Loucy (cell line): ENCODE measurements at regions not wholly inside any gene's neighbourhood (a gene's known extent, or its start where the extent isn't known, plus 50 kb on each side); places are given as distances from the start of the nearest gene placed in this dataset.

Experiments used
- H2AFZ ChIP-seq: fragments of 200-600 bp; sonication (generic); 2 replicates; pipeline ENCODE4 v1.6.0; 2016; ENCODE audit warnings: antibody characterized with exemption, mild to moderate bottlenecking, low read length, moderate library complexity
- H3F3A ChIP-seq: fragments of 200-600 bp; 2 replicates; pipeline ENCODE4 v1.6.0; 2016; ENCODE audit warnings: antibody characterized with exemption, low read depth, mild to moderate bottlenecking
- H3K27me3 ChIP-seq: fragments of 200-600 bp; sonication (generic); 2 replicates; pipeline ENCODE4 v1.6.1; 2014; ENCODE audit warnings: low read length, mild to moderate bottlenecking; ENCODE audit not compliant: insufficient read depth, poor library complexity, severe bottlenecking
- H3K36me3 ChIP-seq: fragments of 200-600 bp; sonication (generic); 2 replicates; pipeline ENCODE4 v1.6.1; 2016; ENCODE audit warnings: low read length; ENCODE audit not compliant: insufficient read depth
- H3K4me1 ChIP-seq: fragments of 200-600 bp; sonication (generic); 2 replicates; pipeline ENCODE4 v1.5.1; 2014; ENCODE audit warnings: low read length, mild to moderate bottlenecking; ENCODE audit not compliant: insufficient read depth, poor library complexity, severe bottlenecking
- H3K4me2 ChIP-seq: fragments of 200-600 bp; sonication (generic); 2 replicates; pipeline ENCODE4 v1.6.0; 2014; ENCODE audit warnings: antibody characterized with exemption, low read length, low read depth, mild to moderate bottlenecking; ENCODE audit not compliant: poor library complexity, severe bottlenecking
- H3K4me3 ChIP-seq: fragments of 200-600 bp; sonication (generic); 2 replicates; pipeline ENCODE4 v1.5.1; 2014; ENCODE audit warnings: low read length, mild to moderate bottlenecking, mixed read lengths; ENCODE audit not compliant: poor library complexity, severe bottlenecking
- H3K79me2 ChIP-seq: fragments of 200-600 bp; sonication (generic); 2 replicates; pipeline ENCODE4 v1.6.1; 2014; ENCODE audit warnings: low read length; ENCODE audit not compliant: insufficient read depth
- H3K9ac ChIP-seq: fragments of 200-600 bp; sonication (generic); 2 replicates; pipeline ENCODE4 v1.6.0; 2014; ENCODE audit warnings: mild to moderate bottlenecking, low read depth, low read length, moderate library complexity; ENCODE audit not compliant: poor library complexity, severe bottlenecking
- H3K9me2 ChIP-seq: fragments of 200-600 bp; sonication (generic); replicated peaks from 2 replicates; pipeline ENCODE4 v1.6.1; 2016; ENCODE audit warnings: low read depth, low read length, mixed read lengths
- H3K9me3 ChIP-seq: fragments of 200-600 bp; sonication (generic); 2 replicates; pipeline ENCODE4 v1.6.1; 2014; ENCODE audit warnings: mild to moderate bottlenecking, antibody characterized with exemption, low read length, low read depth; ENCODE audit not compliant: insufficient read depth
- H4K20me1 ChIP-seq: fragments of 200-600 bp; sonication (generic); 2 replicates; pipeline ENCODE4 v1.6.0; 2014; ENCODE audit warnings: antibody characterized with exemption, low read length, mild to moderate bottlenecking; ENCODE audit not compliant: insufficient read depth, poor library complexity, severe bottlenecking
- EZH2phosphoT487 ChIP-seq: fragments of 200-600 bp; IDR thresholded peaks from 2 replicates; pipeline ENCODE4 v1.6.1; 2018; ENCODE audit warnings: antibody characterized with exemption, mild to moderate bottlenecking, moderate library complexity, borderline replicate concordance
- TF ChIP-seq, protein P1 (sequence below): fragments of 200-600 bp; sonication (generic); conservative IDR thresholded peaks from 2 replicates; pipeline ENCODE4 v1.5.1; 2014; ENCODE audit warnings: mild to moderate bottlenecking, antibody characterized with exemption, low read length

DNA sequence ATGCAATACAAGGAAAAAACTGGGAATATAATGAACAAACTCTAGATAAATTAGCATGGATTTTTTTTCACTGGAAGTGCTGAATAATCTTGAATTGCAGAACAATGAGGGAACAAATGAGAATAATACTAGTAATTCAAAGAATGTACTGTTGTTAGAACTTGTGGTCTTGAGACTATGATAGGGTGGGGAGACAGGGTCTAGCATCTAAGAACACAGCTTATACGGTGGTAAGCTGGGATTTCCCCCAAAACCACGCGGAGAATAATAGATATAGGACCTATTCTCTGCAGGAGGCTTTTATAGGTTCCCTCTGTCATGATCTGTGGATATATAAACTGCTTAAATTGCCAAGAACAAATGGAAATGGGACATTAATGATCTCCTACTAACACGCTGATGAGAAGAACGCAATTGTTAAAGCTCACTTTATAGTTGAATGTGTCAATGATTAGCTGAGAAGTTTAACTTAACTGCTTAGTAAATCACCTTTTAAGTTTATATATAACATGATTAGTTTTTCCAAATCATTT, 692.3 kb downstream of the ZPLD1 start:
- Histone ChIP-seq H3K9me3 (no peaks in the 10 kb centered on the region), H4K20me1 (no peaks in the 10 kb centered on the region), H3K9me2 (no peaks in the 10 kb centered on the region), H3K79me2 (no peaks in the 10 kb centered on the region), H3K4me1 (peaks cover 20% of the 10 kb centered on the region), H3K27me3 (no peaks in the 10 kb centered on the region), H3K4me2 (peak overlapping the region; percentile 11), H3K36me3 (no peaks in the 10 kb centered on the region), H2AFZ (peak overlapping the region; percentile 3; the same call in 1 of the 2 replicates), H3K4me3 (no peak overlapping the region), H3F3A (no peaks in the 10 kb centered on the region), H3K9ac (no peak overlapping the region)
- TF ChIP-seq EZH2phosphoT487, result no peak

GRCh38 chr3:103127737-103128136, 692.9 kb downstream of the ZPLD1 start:
- H3K79me2 ChIP-seq, result no peaks in the 10 kb centered on the region
- no peak overlapping the region for H3K4me3 ChIP-seq
- no peaks in the 10 kb centered on the region for H3F3A ChIP-seq
- TF ChIP-seq EZH2phosphoT487, result no peak
- TF ChIP-seq, protein P1, sequence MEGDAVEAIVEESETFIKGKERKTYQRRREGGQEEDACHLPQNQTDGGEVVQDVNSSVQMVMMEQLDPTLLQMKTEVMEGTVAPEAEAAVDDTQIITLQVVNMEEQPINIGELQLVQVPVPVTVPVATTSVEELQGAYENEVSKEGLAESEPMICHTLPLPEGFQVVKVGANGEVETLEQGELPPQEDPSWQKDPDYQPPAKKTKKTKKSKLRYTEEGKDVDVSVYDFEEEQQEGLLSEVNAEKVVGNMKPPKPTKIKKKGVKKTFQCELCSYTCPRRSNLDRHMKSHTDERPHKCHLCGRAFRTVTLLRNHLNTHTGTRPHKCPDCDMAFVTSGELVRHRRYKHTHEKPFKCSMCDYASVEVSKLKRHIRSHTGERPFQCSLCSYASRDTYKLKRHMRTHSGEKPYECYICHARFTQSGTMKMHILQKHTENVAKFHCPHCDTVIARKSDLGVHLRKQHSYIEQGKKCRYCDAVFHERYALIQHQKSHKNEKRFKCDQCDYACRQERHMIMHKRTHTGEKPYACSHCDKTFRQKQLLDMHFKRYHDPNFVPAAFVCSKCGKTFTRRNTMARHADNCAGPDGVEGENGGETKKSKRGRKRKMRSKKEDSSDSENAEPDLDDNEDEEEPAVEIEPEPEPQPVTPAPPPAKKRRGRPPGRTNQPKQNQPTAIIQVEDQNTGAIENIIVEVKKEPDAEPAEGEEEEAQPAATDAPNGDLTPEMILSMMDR, result no peak
- no peaks in the 10 kb centered on the region for H4K20me1 ChIP-seq
- peak overlapping the region; percentile 11 for H3K4me2 ChIP-seq
- no peaks in the 10 kb centered on the region for H3K9me2 ChIP-seq
- no peak overlapping the region for H2AFZ ChIP-seq
- H3K27me3 ChIP-seq, result no peaks in the 10 kb centered on the region
- peaks cover 20% of the 10 kb centered on the region for H3K4me1 ChIP-seq
- no peaks in the 10 kb centered on the region for H3K9me3 ChIP-seq
- no peak overlapping the region for H3K9ac ChIP-seq
- no peaks in the 10 kb centered on the region for H3K36me3 ChIP-seq

GRCh38 chr3:103134023-103134724, 699.4 kb downstream of the ZPLD1 start:
- no peaks in the 10 kb centered on the region for H3K27me3 ChIP-seq
- H3K4me2 ChIP-seq, result no peak overlapping the region
- H3K9me2 ChIP-seq, result no peaks in the 10 kb centered on the region
- no peaks in the 10 kb centered on the region for H3K36me3 ChIP-seq
- TF ChIP-seq, protein P1, result no peak
- no peak for TF ChIP-seq EZH2phosphoT487
- no peaks in the 10 kb centered on the region for H4K20me1 ChIP-seq
- peaks cover 16% of the 10 kb centered on the region for H3K4me1 ChIP-seq
- no peak overlapping the region for H3K9ac ChIP-seq
- no peaks in the 10 kb centered on the region for H3K79me2 ChIP-seq
- H2AFZ ChIP-seq, result no peak overlapping the region
- H3K9me3 ChIP-seq, result no peaks in the 10 kb centered on the region
- H3K4me3 ChIP-seq, result no peak overlapping the region
- H3F3A ChIP-seq, result no peaks in the 10 kb centered on the region
